ENCODE measurements at regions not wholly inside any gene's neighbourhood (a gene's known extent, or its start where the extent isn't known, plus 50 kb on each side); places are given as distances from the start of the nearest gene placed in this dataset.
A peak's percentile ranks its signal among the peaks of the same experiment; 100 is the strongest.

GRCh38 chr4:101500742-101501141, 153.4 kb upstream of the PPP3CA start:
- Mint-ChIP-seq H3K4me3 (no peak overlapping the region), H3K36me3 (ENCODE audit: low read depth) (no peaks in the 10 kb centered on the region), H3K27ac (ENCODE audit: unreplicated experiment) (no peak overlapping the region), H3K27me3 (ENCODE audit: low read depth) (no peaks in the 10 kb centered on the region), H3K4me1 (no peaks in the 10 kb centered on the region), H3K9me3 (no peaks in the 10 kb centered on the region)
- no peak for TF ChIP-seq CTCF (conservative IDR thresholded peaks at IDR 0.05)
- DNase-seq (ENCODE audit: low read depth, low spot score): no peak

DNA sequence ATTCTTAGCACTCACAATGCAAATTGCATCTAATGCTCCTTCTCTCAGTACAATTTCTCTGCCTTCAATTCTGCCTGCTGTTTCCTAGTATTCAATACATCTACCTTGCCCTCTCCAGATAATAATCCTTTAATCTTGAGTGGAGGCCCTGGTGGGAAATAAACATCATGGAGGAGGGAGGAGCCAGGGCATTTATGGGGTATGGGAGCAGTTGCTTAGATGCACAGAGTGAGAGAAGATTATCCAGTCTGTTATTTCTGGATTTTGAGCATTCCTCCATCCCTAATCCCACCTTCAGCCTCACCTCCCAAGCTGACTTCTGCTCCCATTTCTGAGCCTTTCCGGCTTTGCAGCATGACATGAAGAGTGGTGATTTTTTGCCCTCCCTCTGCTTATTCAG, 127.9 kb upstream of the PPP3CA start:
- Mint-ChIP-seq H3K27me3 (ENCODE audit: low read depth) (no peaks in the 10 kb centered on the region), H3K27ac (ENCODE audit: unreplicated experiment) (peak overlapping the region; percentile 63), H3K9me3 (peaks cover 3% of the 10 kb centered on the region), H3K4me1 (no peaks in the 10 kb centered on the region), H3K4me3 (no peak overlapping the region), H3K36me3 (ENCODE audit: low read depth) (no peaks in the 10 kb centered on the region)
- no peak for TF ChIP-seq CTCF (conservative IDR thresholded peaks at IDR 0.05)
- no peak for DNase-seq (ENCODE audit: low read depth, low spot score)

DNA sequence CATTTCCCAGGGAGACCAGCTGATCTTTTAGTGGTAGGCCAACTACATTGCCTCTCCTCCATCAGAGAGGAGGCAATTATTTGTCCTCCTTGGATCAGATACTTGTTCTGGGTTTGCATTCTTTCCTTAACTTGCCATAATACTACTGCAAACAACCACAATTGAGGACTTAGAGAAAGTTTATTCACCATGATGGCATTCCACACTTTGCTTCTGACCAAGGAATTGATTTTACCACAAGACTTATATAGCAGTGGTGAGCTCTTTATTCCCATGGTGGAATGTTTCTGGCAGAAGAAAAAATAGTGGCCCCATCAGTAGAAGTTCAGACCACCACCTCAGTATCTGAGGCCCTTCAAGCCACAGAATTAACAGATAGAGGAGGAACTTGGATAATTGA, 123.9 kb upstream of the PPP3CA start:
- no peak for DNase-seq (ENCODE audit: low read depth, low spot score)
- no peaks in the 10 kb centered on the region for H3K36me3 Mint-ChIP-seq (ENCODE audit: low read depth)
- no peak for TF ChIP-seq CTCF (conservative IDR thresholded peaks at IDR 0.05)
- H3K27me3 Mint-ChIP-seq (ENCODE audit: low read depth): no peaks in the 10 kb centered on the region
- H3K9me3 Mint-ChIP-seq: peaks cover 3% of the 10 kb centered on the region
- no peak overlapping the region for H3K4me3 Mint-ChIP-seq
- H3K4me1 Mint-ChIP-seq: no peaks in the 10 kb centered on the region
- no peak overlapping the region for H3K27ac Mint-ChIP-seq (ENCODE audit: unreplicated experiment)

DNA sequence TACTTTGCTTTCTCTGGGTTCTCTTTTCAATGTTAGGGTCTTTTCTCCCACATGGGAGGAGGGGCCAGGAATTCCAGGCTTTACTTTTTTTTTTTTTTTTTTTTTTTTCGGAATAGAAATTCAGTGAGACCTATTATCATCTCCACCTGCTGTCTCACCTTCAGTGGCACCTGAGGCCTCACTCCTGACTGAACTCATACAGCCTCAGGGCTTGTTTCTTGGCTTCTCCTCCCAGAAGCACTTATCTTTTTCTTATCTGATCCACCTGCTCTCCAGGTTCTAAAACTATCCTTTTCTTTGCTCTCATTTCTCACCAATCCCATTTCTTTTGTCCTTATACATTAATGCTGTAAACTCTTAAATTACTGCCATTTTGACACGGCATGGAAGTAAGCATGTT, 117.3 kb upstream of the PPP3CA start:
- DNase-seq (ENCODE audit: low read depth, low spot score): no peak
- Mint-ChIP-seq H3K27ac (ENCODE audit: unreplicated experiment) (no peak overlapping the region), H3K9me3 (peaks cover 3% of the 10 kb centered on the region), H3K27me3 (ENCODE audit: low read depth) (no peaks in the 10 kb centered on the region), H3K4me3 (no peak overlapping the region), H3K36me3 (ENCODE audit: low read depth) (no peaks in the 10 kb centered on the region), H3K4me1 (no peaks in the 10 kb centered on the region)
- TF ChIP-seq CTCF (conservative IDR thresholded peaks at IDR 0.05): no peak

GRCh38 chr4:101458914-101459313, 111.6 kb upstream of the PPP3CA start:
- TF ChIP-seq CTCF (conservative IDR thresholded peaks at IDR 0.05): no peak
- Mint-ChIP-seq H3K36me3 (ENCODE audit: low read depth) (peaks cover 6% of the 10 kb centered on the region), H3K9me3 (peaks cover 18% of the 10 kb centered on the region), H3K27me3 (ENCODE audit: low read depth) (no peaks in the 10 kb centered on the region), H3K27ac (ENCODE audit: unreplicated experiment) (no peak overlapping the region), H3K4me1 (no peaks in the 10 kb centered on the region), H3K4me3 (no peak overlapping the region)
- no peak for DNase-seq (ENCODE audit: low read depth, low spot score)

- DNase-seq (ENCODE audit: low read depth, low spot score): no peak
- H3K9me3 Mint-ChIP-seq: peaks cover 18% of the 10 kb centered on the region
- peaks cover 6% of the 10 kb centered on the region for H3K36me3 Mint-ChIP-seq (ENCODE audit: low read depth)
- no peak overlapping the region for H3K4me3 Mint-ChIP-seq
- H3K27ac Mint-ChIP-seq (ENCODE audit: unreplicated experiment): no peak overlapping the region
- H3K27me3 Mint-ChIP-seq (ENCODE audit: low read depth): no peaks in the 10 kb centered on the region
- H3K4me1 Mint-ChIP-seq: no peaks in the 10 kb centered on the region
- TF ChIP-seq CTCF (conservative IDR thresholded peaks at IDR 0.05): no peak
Observed at GRCh38 chr4:101458473-101458872, 111.1 kb upstream of the PPP3CA start.

All from neural crest cell (in vitro differentiated cells).